ENCODE measurements at regions not wholly inside any gene's neighbourhood (a gene's known extent, or its start where the extent isn't known, plus 50 kb on each side); places are given as distances from the start of the nearest gene placed in this dataset.

DNA sequence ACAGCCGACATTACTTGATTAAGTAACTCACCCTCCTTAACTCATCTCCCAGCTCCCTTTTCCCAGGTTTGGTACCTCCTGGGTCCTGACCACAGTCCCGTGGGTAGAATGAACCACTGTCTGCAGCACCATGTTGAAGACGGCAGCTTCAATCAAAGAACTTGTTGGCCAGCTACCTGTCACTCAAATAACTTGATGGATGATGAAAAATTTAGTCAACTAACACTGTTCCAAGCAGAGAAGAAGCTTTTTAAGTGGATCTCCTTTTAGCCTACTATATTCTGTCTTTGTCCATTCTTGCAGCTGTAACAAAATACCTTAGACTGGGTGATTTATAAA is 138.4 kb upstream of the F3 start:
- TF ChIP-seq, protein P1, sequence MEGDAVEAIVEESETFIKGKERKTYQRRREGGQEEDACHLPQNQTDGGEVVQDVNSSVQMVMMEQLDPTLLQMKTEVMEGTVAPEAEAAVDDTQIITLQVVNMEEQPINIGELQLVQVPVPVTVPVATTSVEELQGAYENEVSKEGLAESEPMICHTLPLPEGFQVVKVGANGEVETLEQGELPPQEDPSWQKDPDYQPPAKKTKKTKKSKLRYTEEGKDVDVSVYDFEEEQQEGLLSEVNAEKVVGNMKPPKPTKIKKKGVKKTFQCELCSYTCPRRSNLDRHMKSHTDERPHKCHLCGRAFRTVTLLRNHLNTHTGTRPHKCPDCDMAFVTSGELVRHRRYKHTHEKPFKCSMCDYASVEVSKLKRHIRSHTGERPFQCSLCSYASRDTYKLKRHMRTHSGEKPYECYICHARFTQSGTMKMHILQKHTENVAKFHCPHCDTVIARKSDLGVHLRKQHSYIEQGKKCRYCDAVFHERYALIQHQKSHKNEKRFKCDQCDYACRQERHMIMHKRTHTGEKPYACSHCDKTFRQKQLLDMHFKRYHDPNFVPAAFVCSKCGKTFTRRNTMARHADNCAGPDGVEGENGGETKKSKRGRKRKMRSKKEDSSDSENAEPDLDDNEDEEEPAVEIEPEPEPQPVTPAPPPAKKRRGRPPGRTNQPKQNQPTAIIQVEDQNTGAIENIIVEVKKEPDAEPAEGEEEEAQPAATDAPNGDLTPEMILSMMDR (IDR thresholded peaks at IDR 0.05; ENCODE audit: low read depth, low read length), result no peak
- no peak for TF ChIP-seq MAX (IDR thresholded peaks at IDR 0.05; ENCODE audit: low read depth, low read length)
- no peak for TF ChIP-seq POLR2A (IDR thresholded peaks at IDR 0.05; ENCODE audit: extremely low read depth, insufficient read length)
- no peak for TF ChIP-seq MYC (IDR thresholded peaks at IDR 0.05; ENCODE audit: low read depth, low read length)

All from NB4 (cell line).